Stimulated activated CD4-positive, alpha-beta T cell treated with anti-CD3 and anti-CD28 coated beads, Interleukin-15, amount 100 ng/mL, for 24 hours (primary cell): ENCODE measurements at regions not wholly inside any gene's neighbourhood (a gene's known extent, or its start where the extent isn't known, plus 50 kb on each side); places are given as distances from the start of the nearest gene placed in this dataset.
"Not testable (repeated sequence)": the region's sequence is repeated elsewhere in the genome, so short reads cannot be mapped to it uniquely, and the experiment has no call there.

ENCODE experiments used
- DNase-seq: peaks from one replicate; pipeline ENCODE4 v3.0.0-alpha.2; 2020

DNA sequence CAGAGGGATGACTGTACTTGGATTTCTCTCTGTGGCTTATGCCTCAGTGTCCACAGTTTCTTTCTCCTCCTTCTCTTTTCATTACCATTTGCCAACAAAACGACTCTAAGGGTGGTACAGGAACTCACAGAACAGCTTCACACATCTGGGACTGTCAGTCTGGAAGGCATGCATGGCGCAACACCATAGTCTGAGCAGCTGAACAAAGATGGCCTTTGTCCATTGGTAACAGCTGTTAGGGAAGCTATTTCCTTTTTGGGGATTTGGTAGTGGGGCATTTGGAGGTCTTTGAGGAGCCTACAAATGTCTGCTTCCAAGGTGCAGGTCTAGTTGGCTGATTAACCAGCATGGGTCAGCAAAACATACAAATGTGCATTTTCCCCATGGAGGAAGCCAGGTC is 81.4 kb upstream of the PCDH8 start:
- no peak for DNase-seq

DNA sequence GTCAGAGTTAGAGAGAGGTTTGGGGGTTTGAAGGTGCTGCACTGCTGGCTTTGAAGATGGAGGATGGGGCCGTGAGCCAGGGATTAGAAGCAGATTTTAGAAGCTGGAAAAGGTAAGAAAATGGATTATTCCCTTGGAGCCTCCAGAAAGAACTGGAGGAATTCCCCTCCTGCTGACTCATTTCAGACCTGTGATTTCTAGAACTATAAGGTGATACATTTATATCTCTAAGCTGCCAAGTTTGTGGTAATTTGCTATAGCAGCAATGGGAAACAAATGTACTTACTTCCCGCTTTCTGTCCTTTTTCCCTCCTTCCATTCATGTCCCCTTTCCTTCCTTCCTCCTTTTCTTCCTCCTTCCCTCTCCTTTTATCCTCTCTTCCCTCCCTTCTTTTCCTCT is 78.5 kb upstream of the PCDH8 start:
- DNase-seq, result no peak

DNA sequence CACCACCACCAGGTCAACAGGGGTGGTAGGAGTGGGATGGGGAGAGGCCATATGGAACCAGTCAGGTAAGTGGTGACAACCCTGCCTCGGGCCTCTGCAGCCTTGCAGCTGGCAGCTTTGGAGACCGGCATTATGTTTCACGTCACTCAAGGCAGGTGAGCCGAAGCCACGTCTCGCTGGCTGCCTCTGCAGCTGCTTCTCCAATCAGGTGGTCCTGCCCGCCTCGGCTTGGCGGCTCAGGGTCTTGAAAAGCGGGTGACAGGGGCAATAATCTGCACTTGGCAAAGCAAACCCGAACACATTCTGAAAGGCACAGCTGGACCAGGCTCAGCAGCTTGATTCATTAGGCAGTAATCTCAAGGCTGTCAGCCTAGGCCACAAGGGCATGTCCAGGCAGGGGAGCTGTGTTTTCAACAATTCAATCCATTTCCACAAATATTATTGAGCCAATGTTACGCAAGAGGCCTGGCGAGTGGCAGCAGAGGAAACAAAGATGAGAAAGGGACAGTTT is 77.4 kb upstream of the PCDH8 start:
- DNase-seq, result no peak

DNA sequence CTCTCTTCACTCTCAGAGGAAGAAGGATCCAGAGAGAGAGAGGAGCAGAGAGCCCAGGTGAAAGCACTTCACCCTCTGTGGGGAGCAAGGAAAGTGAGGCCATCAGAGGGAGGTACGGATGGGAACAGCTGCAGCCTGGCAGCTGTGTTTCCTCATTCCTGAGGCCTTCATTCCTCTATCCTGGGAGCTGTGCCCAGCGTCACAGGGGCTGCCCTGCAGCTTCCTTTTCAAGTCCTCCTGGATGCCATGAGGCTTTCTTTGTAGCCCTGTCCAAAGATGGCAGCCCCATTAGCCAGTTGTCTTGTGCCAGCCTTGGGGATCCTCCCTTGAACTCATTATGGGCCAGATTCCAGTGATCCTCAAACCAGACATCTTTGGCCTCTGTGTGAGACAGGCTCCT is 76.8 kb upstream of the PCDH8 start:
- DNase-seq, result no peak

- DNase-seq, result no peak
Measured at GRCh38 chr13:52924289-52925148, 76.1 kb upstream of the PCDH8 start.

GRCh38 chr13:52922961-52923360 is 74.5 kb upstream of the PCDH8 start:
- DNase-seq, result no peak

DNA sequence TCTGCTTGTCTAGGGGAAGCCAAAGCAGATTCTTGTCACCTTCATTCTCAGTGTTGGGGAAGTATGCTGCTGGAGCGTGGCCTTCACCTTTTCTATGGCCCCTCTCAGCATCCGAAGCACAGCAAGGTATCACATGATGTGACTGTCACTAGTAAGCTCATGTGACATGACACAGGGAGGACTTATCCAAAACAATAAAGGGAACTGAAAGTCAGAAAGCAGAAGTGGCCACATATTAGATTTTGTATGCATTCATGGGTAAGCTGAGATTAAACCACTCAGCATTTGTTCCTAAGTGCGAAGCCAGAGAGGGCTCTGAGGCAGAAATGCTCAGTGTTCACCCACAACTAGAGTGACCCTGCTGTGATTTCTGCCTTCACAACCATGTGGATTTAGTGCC is 72.8 kb upstream of the PCDH8 start:
- no peak for DNase-seq

- no peak for DNase-seq
Measured at GRCh38 chr13:52916486-52916990, 68.1 kb upstream of the PCDH8 start.

DNA sequence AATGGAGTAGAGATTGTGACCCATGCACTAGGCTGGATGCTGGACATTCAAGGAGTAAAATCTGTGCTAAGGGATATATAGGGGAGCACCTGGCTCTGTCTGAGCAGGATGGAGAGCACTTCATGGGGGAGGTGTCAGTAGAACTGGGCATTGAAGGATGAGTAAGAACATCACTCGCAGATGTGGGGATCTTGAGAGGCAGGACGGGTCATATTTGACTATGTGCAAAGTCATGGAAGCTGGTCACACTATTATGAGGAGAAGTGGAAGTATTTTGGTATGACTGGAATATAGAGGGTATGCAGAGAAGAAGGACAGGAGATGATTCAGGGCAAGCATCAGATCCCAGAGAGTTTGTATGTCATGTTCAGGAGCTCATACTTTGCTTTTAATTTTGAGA is 62.9 kb upstream of the PCDH8 start:
- no peak for DNase-seq

DNA sequence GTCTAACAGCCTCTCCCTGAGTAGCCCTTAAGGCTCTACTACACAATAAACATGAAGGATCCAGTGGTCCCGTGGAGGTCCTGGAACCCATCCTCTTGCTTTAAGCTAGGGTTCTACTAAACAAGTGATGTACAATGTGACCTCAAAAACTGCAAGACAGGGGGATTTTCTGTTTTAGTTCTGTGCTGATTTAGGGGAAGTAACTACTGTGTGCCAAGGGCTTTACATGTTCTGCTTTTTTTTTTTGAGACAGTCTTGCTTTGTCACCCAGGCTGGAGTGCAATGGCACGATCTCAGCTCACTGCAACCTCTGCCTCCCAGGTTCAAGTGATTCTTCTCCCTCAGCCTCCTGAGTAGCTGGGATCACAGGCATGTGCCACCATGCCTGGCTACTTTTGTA is 61.9 kb upstream of the PCDH8 start:
- DNase-seq, result not testable (repeated sequence)

GRCh38 chr13:52906122-52906903 is 57.9 kb upstream of the PCDH8 start:
- DNase-seq, result no peak

- DNase-seq, result no peak
Measured at GRCh38 chr13:52905701-52906100, 57.3 kb upstream of the PCDH8 start.

GRCh38 chr13:52903320-52903719 is 54.9 kb upstream of the PCDH8 start:
- DNase-seq, result no peak

DNA sequence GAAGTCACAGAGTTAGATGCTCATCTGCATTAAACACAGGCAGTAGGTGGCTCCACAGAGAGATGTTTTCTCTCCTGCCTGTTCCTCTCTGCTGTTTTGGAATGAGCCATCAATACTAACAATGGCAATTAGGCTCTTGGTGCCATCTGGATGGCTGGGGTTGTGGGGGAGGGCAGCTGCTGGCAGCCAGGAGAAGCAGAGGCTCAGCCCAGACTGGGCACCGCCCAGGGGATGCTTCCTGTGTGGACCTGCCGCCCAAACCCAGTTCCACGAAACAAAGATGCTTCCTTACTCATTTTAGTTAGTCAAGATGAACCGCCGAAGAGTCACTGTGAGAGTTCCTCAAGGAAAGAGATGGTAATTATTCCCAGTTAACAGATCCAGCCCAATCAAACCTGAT is 50.8 kb upstream of the PCDH8 start:
- DNase-seq, result no peak
